A549 (cell line): ENCODE measurements at regions not wholly inside any gene's neighbourhood (a gene's known extent, or its start where the extent isn't known, plus 50 kb on each side); places are given as distances from the start of the nearest gene placed in this dataset.

Experiments used
- ATAC-seq, 2 experiments: fragments of 200-7000 bp in 1 of 2; fragments of >200 bp in 1 of 2; cut with Nextera tagmentation in 1 of 2; cut with Tn5 transposase in 1 of 2; 3 replicates each; pipeline versions ENCODE4 v1.8.0 to v1.9.1; 2018 to 2020; ENCODE audit warnings: mild to moderate bottlenecking in 1 of 2, moderate library complexity in 1 of 2
- CTCF ChIA-PET: fragments of 300-600 bp; sonication (Branson Sonifier 250); formaldehyde crosslinking; extraction: SDS; loops from one replicate; lab custom pipeline; 2021; ENCODE audit warnings: antibody characterized with exemption, inconsistent platforms; lab: Yijun Ruan, JAX
- POLR2A ChIA-PET: fragments of 350-600 bp; formaldehyde crosslinking; extraction: SDS; loops from one replicate; lab custom pipeline; 2021; ENCODE audit warnings: antibody characterized with exemption, inconsistent platforms; lab: Yijun Ruan, JAX
- DNase-seq, 2 experiments: peaks; one replicate each; pipeline versions ENCODE4 v3.0.0 to v3.0.0-alpha.2; 2011 to 2016; ENCODE audit warnings: low read depth in 1 of 2, low spot score in 1 of 2
- FAIRE-seq: peaks from 2 replicates; lab custom pipeline; 2011; peaks lifted over from hg19 to GRCh38; lab: Jason Lieb, UNC
- H3K27ac ChIP-seq, 2 experiments: fragments of >200 bp; sonication (Bioruptor Twin); formaldehyde crosslinking; 3 replicates each; pipeline ENCODE4 v1.5.1; 2016 to 2017
- H3K4me1 ChIP-seq: fragments of >200 bp; sonication (Bioruptor Twin); formaldehyde crosslinking; 3 replicates; pipeline ENCODE4 v1.6.1; 2016
- H3K4me2 ChIP-seq: fragments of >200 bp; sonication (Bioruptor Twin); formaldehyde crosslinking; 3 replicates; pipeline ENCODE4 v1.6.1; 2016
- H3K4me3 ChIP-seq: fragments of >200 bp; sonication (Bioruptor Twin); formaldehyde crosslinking; 3 replicates; pipeline ENCODE4 v1.5.1; 2016
- H3K9me3 ChIP-seq: fragments of >200 bp; sonication (Bioruptor Twin); formaldehyde crosslinking; 3 replicates; pipeline ENCODE4 v1.6.1; 2016
- BHLHE40 ChIP-seq: IDR thresholded peaks from 2 replicates; pipeline ENCODE4 v1.6.1; 2012; ENCODE audit warnings: low read depth, low read length, inconsistent platforms
- CBX8 ChIP-seq: fragments of 200-600 bp; sonication (generic); IDR thresholded peaks from 2 replicates; pipeline ENCODE4 v1.6.1; 2016
- CHD2 ChIP-seq: fragments of 150-350 bp; IDR thresholded peaks from 2 replicates; pipeline ENCODE4 v1.6.1; 2014; ENCODE audit warnings: low read length; ENCODE audit not compliant: partially characterized antibody
- CHD4 ChIP-seq: fragments of 200-600 bp; sonication (generic); IDR thresholded peaks from 2 replicates; pipeline ENCODE4 v1.6.1; 2016; ENCODE audit warnings: antibody characterized with exemption, mild to moderate bottlenecking, borderline replicate concordance
- EP300 ChIP-seq, 2 experiments: fragments of >200 bp; sonication (Bioruptor Twin); formaldehyde crosslinking; IDR thresholded peaks; 2 replicates in 1 of 2; 3 replicates in 1 of 2; pipeline ENCODE4 v1.6.1; 2016 to 2017
- HDAC2 ChIP-seq: fragments of 200-600 bp; sonication (generic); IDR thresholded peaks from 2 replicates; pipeline ENCODE4 v1.6.1; 2016
- HOXA7 ChIP-seq: fragments of 250-450 bp; sonication (Bioruptor Pico); IDR thresholded peaks from 2 replicates; pipeline ENCODE4 v1.5.0; 2020; ENCODE audit warnings: mild to moderate bottlenecking, moderate library complexity
- JUNB ChIP-seq: fragments of >200 bp; sonication (Bioruptor Twin); formaldehyde crosslinking; IDR thresholded peaks from 2 replicates; pipeline ENCODE4 v1.6.1; 2016
- MAFK ChIP-seq: fragments of 450-650 bp; IDR thresholded peaks from 2 replicates; pipeline ENCODE4 v1.6.1; 2014; ENCODE audit not compliant: partially characterized antibody
- NFE2L2 ChIP-seq: fragments of 150-350 bp; conservative IDR thresholded peaks from 2 replicates; pipeline ENCODE4 v1.6.1; 2014; ENCODE audit warnings: low read length
- NPAS2 ChIP-seq: fragments of 250-450 bp; sonication (Bioruptor Pico); IDR thresholded peaks from 2 replicates; pipeline ENCODE4 v1.8.0; 2022; ENCODE audit warnings: mild to moderate bottlenecking, moderate library complexity, borderline replicate concordance
- NR3C1 ChIP-seq: fragments of >200 bp; sonication (Bioruptor Twin); formaldehyde crosslinking; IDR thresholded peaks from 3 replicates; pipeline ENCODE4 v1.6.1; 2017
- PHF8 ChIP-seq: fragments of 200-600 bp; sonication (generic); IDR thresholded peaks from 2 replicates; pipeline ENCODE4 v1.6.1; 2016; ENCODE audit warnings: low read depth, mild to moderate bottlenecking, antibody characterized with exemption, moderate library complexity, borderline replicate concordance
- POLR2AphosphoS2 ChIP-seq: conservative IDR thresholded peaks from 2 replicates; pipeline ENCODE4 v1.6.1; 2012; ENCODE audit warnings: low read length, improper control_type of control experiment, inconsistent platforms
- RAD21 ChIP-seq, 2 experiments: fragments of >200 bp in 1 of 2; sonication (Bioruptor Twin) in 1 of 2; formaldehyde crosslinking in 1 of 2; IDR thresholded peaks in 1 of 2; conservative IDR thresholded peaks in 1 of 2; 2 replicates in 1 of 2; 3 replicates in 1 of 2; pipeline ENCODE4 v1.6.1; 2012 to 2018; ENCODE audit warnings: inconsistent platforms in 1 of 2
- RCOR1 ChIP-seq: fragments of 150-350 bp; IDR thresholded peaks from 2 replicates; pipeline ENCODE4 v1.6.1; 2014; ENCODE audit warnings: antibody characterized with exemption, low read length, low read depth
- TP53 ChIP-seq: fragments of 250-450 bp; sonication (Bioruptor Pico); IDR thresholded peaks from 2 replicates; pipeline ENCODE4 v1.5.0; 2021; ENCODE audit warnings: mild to moderate bottlenecking, moderate library complexity
- WGBS: methylation state at CpG from one replicate; pipeline ENCODE4 v1.1.6; 2017; ENCODE audit errors: missing lambda C conversion rate; 5-methylcytosine and 5-hydroxymethylcytosine counted together
- TF ChIP-seq, protein P1 (sequence below): fragments of 250-450 bp; sonication (Bioruptor Pico); IDR thresholded peaks from 2 replicates; pipeline ENCODE4 v1.5.0; 2020; ENCODE audit warnings: low read depth, mild to moderate bottlenecking, moderate library complexity
- TF ChIP-seq, protein P2 (sequence below): fragments of 150-350 bp; IDR thresholded peaks from 2 replicates; pipeline ENCODE4 v1.6.1; 2014; ENCODE audit warnings: low read depth, mild to moderate bottlenecking, low read length
- TF ChIP-seq, protein P3 (sequence below): fragments of >200 bp; sonication (Bioruptor Twin); formaldehyde crosslinking; IDR thresholded peaks from 3 replicates; pipeline ENCODE4 v1.5.1; 2016

DNA sequence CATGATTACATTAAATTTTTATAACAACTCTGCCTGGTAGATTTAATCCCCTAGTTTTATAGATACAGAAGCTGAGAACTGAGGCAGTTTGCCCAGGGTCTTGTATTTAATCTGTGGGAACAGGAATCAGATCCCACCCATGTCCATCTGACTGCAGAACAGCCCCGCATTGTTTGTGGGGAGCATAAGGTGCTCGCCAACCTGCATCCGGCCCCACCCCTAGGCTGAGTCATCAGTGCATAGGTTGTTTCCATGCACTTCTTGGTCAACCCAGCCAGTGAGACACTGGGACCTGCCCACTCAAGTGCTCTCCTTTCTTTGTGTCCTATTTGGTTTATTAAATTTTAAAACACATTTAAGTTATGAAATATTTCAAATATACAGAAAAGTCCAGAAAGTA lies 266.2 kb downstream of the OPA1 start:
- Histone ChIP-seq H3K9me3 (no peaks in the 10 kb centered on the region), H3K4me1 (no peaks in the 10 kb centered on the region), H3K4me3 (no peak overlapping the region), H3K4me2 (no peak overlapping the region), H3K27ac (no peak overlapping the region)
- POLR2A ChIA-PET = no interaction called here
- CTCF ChIA-PET = no interaction called here
- FAIRE-seq (no peak), DNase-seq (no peak), ATAC-seq (no peak)
- no peak for TF ChIP-seq TP53 (CRISPR knock-in tag)
- no peak for TF ChIP-seq CHD4
- no peak for TF ChIP-seq RCOR1
- TF ChIP-seq, protein P1, sequence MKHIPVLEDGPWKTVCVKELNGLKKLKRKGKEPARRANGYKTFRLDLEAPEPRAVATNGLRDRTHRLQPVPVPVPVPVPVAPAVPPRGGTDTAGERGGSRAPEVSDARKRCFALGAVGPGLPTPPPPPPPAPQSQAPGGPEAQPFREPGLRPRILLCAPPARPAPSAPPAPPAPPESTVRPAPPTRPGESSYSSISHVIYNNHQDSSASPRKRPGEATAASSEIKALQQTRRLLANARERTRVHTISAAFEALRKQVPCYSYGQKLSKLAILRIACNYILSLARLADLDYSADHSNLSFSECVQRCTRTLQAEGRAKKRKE (CRISPR knock-in tag) = no peak
- TF ChIP-seq MAFK = no peak
- TF ChIP-seq CBX8 = no peak
- no peak for TF ChIP-seq NFE2L2
- TF ChIP-seq, protein P2, sequence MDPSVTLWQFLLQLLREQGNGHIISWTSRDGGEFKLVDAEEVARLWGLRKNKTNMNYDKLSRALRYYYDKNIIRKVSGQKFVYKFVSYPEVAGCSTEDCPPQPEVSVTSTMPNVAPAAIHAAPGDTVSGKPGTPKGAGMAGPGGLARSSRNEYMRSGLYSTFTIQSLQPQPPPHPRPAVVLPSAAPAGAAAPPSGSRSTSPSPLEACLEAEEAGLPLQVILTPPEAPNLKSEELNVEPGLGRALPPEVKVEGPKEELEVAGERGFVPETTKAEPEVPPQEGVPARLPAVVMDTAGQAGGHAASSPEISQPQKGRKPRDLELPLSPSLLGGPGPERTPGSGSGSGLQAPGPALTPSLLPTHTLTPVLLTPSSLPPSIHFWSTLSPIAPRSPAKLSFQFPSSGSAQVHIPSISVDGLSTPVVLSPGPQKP = no peak
- TF ChIP-seq HOXA7 (CRISPR knock-in tag) = no peak
- TF ChIP-seq, protein P3, sequence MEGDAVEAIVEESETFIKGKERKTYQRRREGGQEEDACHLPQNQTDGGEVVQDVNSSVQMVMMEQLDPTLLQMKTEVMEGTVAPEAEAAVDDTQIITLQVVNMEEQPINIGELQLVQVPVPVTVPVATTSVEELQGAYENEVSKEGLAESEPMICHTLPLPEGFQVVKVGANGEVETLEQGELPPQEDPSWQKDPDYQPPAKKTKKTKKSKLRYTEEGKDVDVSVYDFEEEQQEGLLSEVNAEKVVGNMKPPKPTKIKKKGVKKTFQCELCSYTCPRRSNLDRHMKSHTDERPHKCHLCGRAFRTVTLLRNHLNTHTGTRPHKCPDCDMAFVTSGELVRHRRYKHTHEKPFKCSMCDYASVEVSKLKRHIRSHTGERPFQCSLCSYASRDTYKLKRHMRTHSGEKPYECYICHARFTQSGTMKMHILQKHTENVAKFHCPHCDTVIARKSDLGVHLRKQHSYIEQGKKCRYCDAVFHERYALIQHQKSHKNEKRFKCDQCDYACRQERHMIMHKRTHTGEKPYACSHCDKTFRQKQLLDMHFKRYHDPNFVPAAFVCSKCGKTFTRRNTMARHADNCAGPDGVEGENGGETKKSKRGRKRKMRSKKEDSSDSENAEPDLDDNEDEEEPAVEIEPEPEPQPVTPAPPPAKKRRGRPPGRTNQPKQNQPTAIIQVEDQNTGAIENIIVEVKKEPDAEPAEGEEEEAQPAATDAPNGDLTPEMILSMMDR = no peak
- TF ChIP-seq EP300 (IDR thresholded peaks at IDR 0.05) = no peak
- TF ChIP-seq POLR2AphosphoS2 = no peak
- no peak for TF ChIP-seq BHLHE40
- TF ChIP-seq NR3C1 = no peak
- TF ChIP-seq RAD21 (conservative IDR thresholded peaks at IDR 0.05 in 1 of 2, IDR thresholded peaks at IDR 0.05 in 1 of 2) = no peak
- TF ChIP-seq JUNB = no peak
- TF ChIP-seq NPAS2 (CRISPR knock-in tag) = no peak
- no peak for TF ChIP-seq CHD2
- TF ChIP-seq PHF8 = no peak
- WGBS = 84% methylated on average over 3 of the region's 3 CpGs

DNA sequence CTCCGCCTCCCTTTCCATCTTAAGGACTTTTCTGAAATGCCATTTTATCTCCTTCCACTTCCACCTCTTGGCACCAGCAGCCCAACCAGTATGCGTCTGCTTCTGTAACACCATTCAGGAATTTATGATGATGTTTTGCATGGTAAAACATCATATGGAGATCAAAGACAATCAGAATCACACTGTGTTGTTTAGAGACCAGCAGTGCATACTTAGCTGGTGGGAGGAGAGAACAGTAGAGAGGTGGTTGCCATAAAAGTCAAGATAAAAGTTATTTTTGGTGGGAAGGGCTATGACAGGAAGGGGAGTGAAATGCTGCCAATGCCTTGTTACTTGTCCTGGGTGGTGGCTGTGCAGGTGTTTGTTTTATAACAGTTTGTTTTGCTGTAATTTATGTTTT lies 268.0 kb downstream of the OPA1 start:
- ATAC-seq (no peak), DNase-seq (no peak), FAIRE-seq (no peak)
- no peak for TF ChIP-seq POLR2AphosphoS2
- POLR2A ChIA-PET = no interaction called here
- CTCF ChIA-PET = no interaction called here
- Histone ChIP-seq H3K4me3 (no peak overlapping the region), H3K4me2 (no peak overlapping the region), H3K4me1 (peaks cover 7% of the 10 kb centered on the region), H3K27ac (no peak overlapping the region), H3K9me3 (no peaks in the 10 kb centered on the region)
- 91% methylated on average over 2 of the region's 2 CpGs for WGBS

DNA sequence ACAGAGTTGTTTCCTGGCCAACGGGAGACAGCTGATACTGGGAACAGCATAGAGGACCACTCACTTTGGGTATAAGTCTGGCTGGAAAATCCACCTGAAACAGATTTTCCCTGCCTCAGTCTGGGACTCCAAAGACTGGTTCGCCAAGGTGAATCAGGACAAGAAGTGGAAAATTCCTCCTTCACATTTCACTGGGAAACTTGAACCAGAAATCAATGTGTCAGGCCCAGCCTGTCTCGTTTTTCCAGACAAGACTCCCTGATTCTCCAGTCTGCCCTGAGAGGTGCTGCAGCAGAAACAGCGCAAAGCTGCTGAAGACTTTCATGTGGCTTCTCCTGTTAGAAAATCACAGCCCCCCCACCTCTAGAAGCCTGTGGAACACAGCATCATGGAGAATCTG lies 269.8 kb downstream of the OPA1 start:
- no peak overlapping the region for H3K27ac ChIP-seq
- WGBS = 73% methylated on average over 4 of the region's 4 CpGs
- H3K4me1 ChIP-seq = peaks cover 16% of the 10 kb centered on the region
- DNase-seq (no peak), FAIRE-seq (no peak)
- ChIA-PET POLR2A (no interaction called here), CTCF (interaction anchor here (1.6 kb wide), 1 partner anchor 54 kb away, joined by 3 read pairs; no protein-coding TSS in a partner anchor)
- H3K4me2 ChIP-seq = no peak overlapping the region
- H3K9me3 ChIP-seq = no peaks in the 10 kb centered on the region
- TF ChIP-seq HDAC2 = no peak
- TF ChIP-seq, all 56 proteins: peak for 0
- no peak for ATAC-seq
- H3K4me3 ChIP-seq = no peak overlapping the region
